MM.1S (cell line): ENCODE measurements at regions not wholly inside any gene's neighbourhood (a gene's known extent, or its start where the extent isn't known, plus 50 kb on each side); places are given as distances from the start of the nearest gene placed in this dataset.

ENCODE experiments used
- DNase-seq: peaks from one replicate; pipeline ENCODE4 v3.0.0-alpha.2; 2015
- H2AFZ ChIP-seq: fragments of 300-600 bp; sonication (generic); 2 replicates; pipeline ENCODE4 v1.6.0; 2016; ENCODE audit warnings: antibody characterized with exemption, low read length
- H3F3A ChIP-seq: fragments of 300-600 bp; sonication (generic); 2 replicates; pipeline ENCODE4 v1.6.1; 2016; ENCODE audit warnings: mild to moderate bottlenecking, antibody characterized with exemption, low read length, moderate library complexity, mixed read lengths; ENCODE audit not compliant: insufficient read depth
- H3K27ac ChIP-seq: fragments of 300-600 bp; sonication (generic); 2 replicates; pipeline ENCODE4 v1.5.1; 2016; ENCODE audit warnings: mild to moderate bottlenecking, low read length
- H3K27me3 ChIP-seq: fragments of 300-600 bp; sonication (generic); replicated peaks from 2 replicates; pipeline ENCODE4 v1.6.0; 2016; ENCODE audit warnings: low read length; ENCODE audit not compliant: insufficient read depth
- H3K36me3 ChIP-seq: fragments of 300-600 bp; sonication (generic); replicated peaks from 2 replicates; pipeline ENCODE4 v1.6.1; 2016; ENCODE audit warnings: mild to moderate bottlenecking, low read length, mixed read lengths; ENCODE audit not compliant: insufficient read depth
- H3K4me1 ChIP-seq: fragments of 300-600 bp; sonication (generic); 2 replicates; pipeline ENCODE4 v1.6.1; 2016; ENCODE audit warnings: low read length, mixed read lengths
- H3K4me2 ChIP-seq: fragments of 300-600 bp; sonication (generic); 2 replicates; pipeline ENCODE4 v1.6.0; 2016; ENCODE audit warnings: low read depth, low read length
- H3K4me3 ChIP-seq: fragments of 300-600 bp; sonication (generic); 2 replicates; pipeline ENCODE4 v1.5.1; 2016; ENCODE audit warnings: low read length, mixed read lengths
- H3K79me2 ChIP-seq: fragments of 300-600 bp; sonication (generic); 2 replicates; pipeline ENCODE4 v1.6.1; 2016; ENCODE audit warnings: mixed run types, low read length, mixed read lengths
- H3K9ac ChIP-seq: fragments of 300-600 bp; sonication (generic); 2 replicates; pipeline ENCODE4 v1.6.1; 2016; ENCODE audit warnings: low read length, mixed read lengths
- H3K9me2 ChIP-seq: fragments of 300-600 bp; sonication (generic); replicated peaks from 2 replicates; pipeline ENCODE4 v1.6.1; 2016; ENCODE audit warnings: mild to moderate bottlenecking, low read length, mixed read lengths; ENCODE audit not compliant: insufficient read depth
- H3K9me3 ChIP-seq: fragments of 300-600 bp; sonication (generic); replicated peaks from 2 replicates; pipeline ENCODE4 v1.6.1; 2016; ENCODE audit warnings: mild to moderate bottlenecking, low read length, mixed read lengths; ENCODE audit not compliant: insufficient read depth
- H4K20me1 ChIP-seq: fragments of 300-600 bp; sonication (generic); 2 replicates; pipeline ENCODE4 v1.6.1; 2016; ENCODE audit warnings: mild to moderate bottlenecking, low read length, moderate library complexity, mixed read lengths; ENCODE audit not compliant: insufficient read depth
- CTCF ChIP-seq: fragments of 300-600 bp; sonication (generic); IDR thresholded peaks from 2 replicates; pipeline ENCODE4 v1.5.1; 2016; ENCODE audit warnings: antibody characterized with exemption, low read length, mixed read lengths
- EZH2 ChIP-seq: fragments of 300-600 bp; sonication (generic); optimal IDR thresholded peaks from 2 replicates; pipeline ENCODE3; 2017; ENCODE audit warnings: low read depth, mild to moderate bottlenecking, antibody characterized with exemption, low read length, mixed read lengths
- EZH2phosphoT487 ChIP-seq: fragments of 300-600 bp; sonication (generic); IDR thresholded peaks from 2 replicates; pipeline ENCODE4 v1.6.1; 2018; ENCODE audit warnings: antibody characterized with exemption, low read length

GRCh38 chr2:122519821-122520611 lies 764.6 kb downstream of the TSN start:
- Histone ChIP-seq H4K20me1 (no peaks in the 10 kb centered on the region), H3K9ac (no peak overlapping the region), H3K27ac (no peak overlapping the region), H3K9me2 (no peaks in the 10 kb centered on the region), H3K79me2 (no peaks in the 10 kb centered on the region), H3K4me2 (no peak overlapping the region), H3K27me3 (no peaks in the 10 kb centered on the region), H3K36me3 (no peaks in the 10 kb centered on the region), H2AFZ (no peak overlapping the region), H3F3A (no peaks in the 10 kb centered on the region), H3K9me3 (no peaks in the 10 kb centered on the region), H3K4me3 (no peak overlapping the region), H3K4me1 (no peaks in the 10 kb centered on the region)
- TF ChIP-seq EZH2phosphoT487, result no peak
- no peak for TF ChIP-seq EZH2
- no peak for TF ChIP-seq CTCF
- DNase-seq, result no peak

GRCh38 chr2:122523143-122523542 lies 767.7 kb downstream of the TSN start:
- no peak overlapping the region for H3K4me3 ChIP-seq

DNA sequence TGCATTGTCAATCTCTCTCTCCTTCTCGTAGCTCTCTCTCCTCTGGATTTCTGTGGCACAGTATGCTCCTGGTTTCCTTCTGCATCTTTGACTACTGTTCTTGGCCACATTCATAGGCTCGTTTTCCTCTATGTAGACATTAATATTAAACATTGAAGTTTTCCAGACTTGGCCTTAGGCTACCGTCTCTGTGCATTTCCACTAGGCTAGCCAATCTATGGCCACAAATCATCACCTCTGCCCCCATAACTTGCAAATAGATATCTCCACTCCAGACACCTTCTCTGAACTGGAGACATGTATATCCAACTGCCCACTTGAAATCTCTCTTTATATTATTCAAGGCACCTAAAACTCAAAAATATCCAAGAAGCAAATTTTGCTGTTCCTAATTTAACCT lies 768.5 kb downstream of the TSN start:
- H3K4me3 ChIP-seq, result no peak overlapping the region
- H3K27ac ChIP-seq, result no peak overlapping the region
- TF ChIP-seq EZH2 (no peak), EZH2phosphoT487 (no peak), CTCF (no peak)
- no peaks in the 10 kb centered on the region for H3K9me2 ChIP-seq
- no peaks in the 10 kb centered on the region for H3K79me2 ChIP-seq
- H3K27me3 ChIP-seq, result no peaks in the 10 kb centered on the region
- H2AFZ ChIP-seq, result no peak overlapping the region
- no peak overlapping the region for H3K4me2 ChIP-seq
- H4K20me1 ChIP-seq, result no peaks in the 10 kb centered on the region
- no peak for DNase-seq
- no peaks in the 10 kb centered on the region for H3K36me3 ChIP-seq
- no peaks in the 10 kb centered on the region for H3F3A ChIP-seq
- H3K9ac ChIP-seq, result no peak overlapping the region
- H3K4me1 ChIP-seq, result no peaks in the 10 kb centered on the region
- no peaks in the 10 kb centered on the region for H3K9me3 ChIP-seq

More at GRCh38 chr2:122523143-122523542, 767.7 kb downstream of the TSN start:
- Histone ChIP-seq H4K20me1 (no peaks in the 10 kb centered on the region), H3K27me3 (no peaks in the 10 kb centered on the region), H3K4me2 (no peak overlapping the region), H2AFZ (no peak overlapping the region), H3K4me1 (no peaks in the 10 kb centered on the region), H3K9me3 (no peaks in the 10 kb centered on the region), H3K9me2 (no peaks in the 10 kb centered on the region), H3K79me2 (no peaks in the 10 kb centered on the region), H3K27ac (no peak overlapping the region), H3F3A (no peaks in the 10 kb centered on the region), H3K9ac (no peak overlapping the region), H3K36me3 (no peaks in the 10 kb centered on the region)
- no peak for DNase-seq
- TF ChIP-seq EZH2phosphoT487 (no peak), EZH2 (no peak), CTCF (no peak)
